ENCODE measurements at regions not wholly inside any gene's neighbourhood (a gene's known extent, or its start where the extent isn't known, plus 50 kb on each side); places are given as distances from the start of the nearest gene placed in this dataset.

DNA sequence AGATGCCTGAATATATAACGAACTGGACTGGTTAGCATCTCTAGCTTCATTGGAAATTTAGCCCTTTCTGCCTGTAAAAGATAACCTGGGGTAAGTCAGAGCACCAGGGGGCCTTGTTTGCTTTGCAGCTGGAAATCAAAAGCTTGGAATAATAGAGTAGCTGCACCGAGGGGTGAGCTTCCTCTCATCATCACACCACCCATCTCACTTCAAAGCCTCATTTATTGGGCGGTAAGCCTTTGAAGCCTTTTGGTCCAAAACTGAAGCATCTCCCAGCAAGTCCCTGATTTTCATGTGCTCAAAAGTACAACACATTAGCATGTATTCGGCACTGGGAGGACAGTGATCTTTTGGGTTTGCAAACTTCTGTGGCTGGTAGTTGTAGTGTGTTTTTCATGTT lies 405.1 kb downstream of the FOXO1 start:
- TF ChIP-seq, protein P1, sequence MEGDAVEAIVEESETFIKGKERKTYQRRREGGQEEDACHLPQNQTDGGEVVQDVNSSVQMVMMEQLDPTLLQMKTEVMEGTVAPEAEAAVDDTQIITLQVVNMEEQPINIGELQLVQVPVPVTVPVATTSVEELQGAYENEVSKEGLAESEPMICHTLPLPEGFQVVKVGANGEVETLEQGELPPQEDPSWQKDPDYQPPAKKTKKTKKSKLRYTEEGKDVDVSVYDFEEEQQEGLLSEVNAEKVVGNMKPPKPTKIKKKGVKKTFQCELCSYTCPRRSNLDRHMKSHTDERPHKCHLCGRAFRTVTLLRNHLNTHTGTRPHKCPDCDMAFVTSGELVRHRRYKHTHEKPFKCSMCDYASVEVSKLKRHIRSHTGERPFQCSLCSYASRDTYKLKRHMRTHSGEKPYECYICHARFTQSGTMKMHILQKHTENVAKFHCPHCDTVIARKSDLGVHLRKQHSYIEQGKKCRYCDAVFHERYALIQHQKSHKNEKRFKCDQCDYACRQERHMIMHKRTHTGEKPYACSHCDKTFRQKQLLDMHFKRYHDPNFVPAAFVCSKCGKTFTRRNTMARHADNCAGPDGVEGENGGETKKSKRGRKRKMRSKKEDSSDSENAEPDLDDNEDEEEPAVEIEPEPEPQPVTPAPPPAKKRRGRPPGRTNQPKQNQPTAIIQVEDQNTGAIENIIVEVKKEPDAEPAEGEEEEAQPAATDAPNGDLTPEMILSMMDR (IDR thresholded peaks at IDR 0.05): no peak
- TF ChIP-seq EZH2 (IDR thresholded peaks at IDR 0.05) (no peak), EZH2phosphoT487 (IDR thresholded peaks at IDR 0.05) (no peak)
